ENCODE measurements at regions not wholly inside any gene's neighbourhood (a gene's known extent, or its start where the extent isn't known, plus 50 kb on each side); places are given as distances from the start of the nearest gene placed in this dataset.

GRCh38 chr7:124257638-124258308 is 224.9 kb upstream of the TMEM229A start:
- POLR2A ChIA-PET: no interaction called here
- Histone ChIP-seq H3K4me2 (ENCODE audit: insufficient read depth, low read length) (no peak overlapping the region), H3K27ac (ENCODE audit: extremely low read depth, low read depth, low read length) (no peak overlapping the region), H3K36me3 (ENCODE audit: control insufficient read depth, insufficient read depth, low read length) (no peaks in the 10 kb centered on the region), H3K9me1 (ENCODE audit: control insufficient read depth, insufficient read depth, low read length) (no peaks in the 10 kb centered on the region), H3K27me3 (ENCODE audit: control insufficient read depth in 2 of 2, insufficient read depth in 2 of 2, low read length in 2 of 2) (no peaks in the 10 kb centered on the region), H3K4me1 (replicated peaks in 1 of 2; ENCODE audit: control insufficient read depth in 2 of 2, insufficient read depth in 2 of 2, low read length in 2 of 2) (no peaks in the 10 kb centered on the region), H3K4me3 (no peak overlapping the region), H4K20me1 (replicated peaks; ENCODE audit: control insufficient read depth, insufficient read depth, low read length) (no peaks in the 10 kb centered on the region), H2AFZ (ENCODE audit: low read depth, low read length) (no peak overlapping the region), H3K79me2 (ENCODE audit: control insufficient read depth, insufficient read depth, low read length) (no peaks in the 10 kb centered on the region), H3K9me3 (replicated peaks; ENCODE audit: control insufficient read depth, insufficient read depth, low read depth, low read length) (no peaks in the 10 kb centered on the region), H3K9ac (ENCODE audit: insufficient read depth in 1 of 2, low read depth in 2 of 2, low read length in 2 of 2) (no peak overlapping the region)
- no TSS peak for BruUV-seq (replicated peaks)
- FAIRE-seq (no peak), DNase-seq (ENCODE audit: extremely low read depth in 1 of 4, low spot score in 3 of 4) (no peak), ATAC-seq (no peak)
- in situ Hi-C loops (cut with MboI) (no loop called here), intact Hi-C loops (cut with micrococcal nuclease) (no loop called here)
- no peak for TF ChIP-seq SIX5 (IDR thresholded peaks at IDR 0.05; ENCODE audit: borderline replicate concordance in 1 of 2, insufficient read depth in 1 of 2, low read depth in 1 of 2, low read length in 2 of 2)
- TF ChIP-seq BHLHE40 (IDR thresholded peaks at IDR 0.05; ENCODE audit: low read length): no peak
- no peak for TF ChIP-seq KLF1 (tag; IDR thresholded peaks at IDR 0.05)
- TF ChIP-seq PCBP1 (IDR thresholded peaks at IDR 0.05; ENCODE audit: low read depth, low read length, poor library complexity, severe bottlenecking): no peak
- TF ChIP-seq TCF7L2 (IDR thresholded peaks at IDR 0.05; ENCODE audit: low read depth, low read length): no peak
- no peak for TF ChIP-seq ZNF184 (CRISPR knock-in tag; IDR thresholded peaks at IDR 0.05)
- no peak for TF ChIP-seq ZNF23 (CRISPR knock-in tag; IDR thresholded peaks at IDR 0.05)
- TF ChIP-seq MED1 (CRISPR knock-in tag; IDR thresholded peaks at IDR 0.05; ENCODE audit: borderline replicate concordance): no peak
- no peak for TF ChIP-seq MTA1 (IDR thresholded peaks at IDR 0.05; ENCODE audit: borderline replicate concordance)
- no peak for TF ChIP-seq PHTF2 (CRISPR knock-in tag; IDR thresholded peaks at IDR 0.05)
- no peak for TF ChIP-seq RCOR1 (IDR thresholded peaks at IDR 0.05; ENCODE audit: borderline replicate concordance in 1 of 2, low read depth in 2 of 2, low read length in 2 of 2)
- no peak for TF ChIP-seq NONO (IDR thresholded peaks at IDR 0.05; ENCODE audit: low read depth in 2 of 2, low read length in 1 of 2)
- TF ChIP-seq PRPF4 (IDR thresholded peaks at IDR 0.05; ENCODE audit: insufficient read depth, low read depth, low read length, poor library complexity, severe bottlenecking): no peak
- no peak for TF ChIP-seq HDAC2 (IDR thresholded peaks at IDR 0.05)
- TF ChIP-seq ZC3H8 (IDR thresholded peaks at IDR 0.05): no peak
- no peak for TF ChIP-seq ZNF212 (CRISPR knock-in tag; IDR thresholded peaks at IDR 0.05)
- no peak for TF ChIP-seq GATAD2B (IDR thresholded peaks at IDR 0.05; ENCODE audit: borderline replicate concordance)
- no peak for TF ChIP-seq ZNF121 (CRISPR knock-in tag; conservative IDR thresholded peaks at IDR 0.05)
- TF ChIP-seq, protein P1, sequence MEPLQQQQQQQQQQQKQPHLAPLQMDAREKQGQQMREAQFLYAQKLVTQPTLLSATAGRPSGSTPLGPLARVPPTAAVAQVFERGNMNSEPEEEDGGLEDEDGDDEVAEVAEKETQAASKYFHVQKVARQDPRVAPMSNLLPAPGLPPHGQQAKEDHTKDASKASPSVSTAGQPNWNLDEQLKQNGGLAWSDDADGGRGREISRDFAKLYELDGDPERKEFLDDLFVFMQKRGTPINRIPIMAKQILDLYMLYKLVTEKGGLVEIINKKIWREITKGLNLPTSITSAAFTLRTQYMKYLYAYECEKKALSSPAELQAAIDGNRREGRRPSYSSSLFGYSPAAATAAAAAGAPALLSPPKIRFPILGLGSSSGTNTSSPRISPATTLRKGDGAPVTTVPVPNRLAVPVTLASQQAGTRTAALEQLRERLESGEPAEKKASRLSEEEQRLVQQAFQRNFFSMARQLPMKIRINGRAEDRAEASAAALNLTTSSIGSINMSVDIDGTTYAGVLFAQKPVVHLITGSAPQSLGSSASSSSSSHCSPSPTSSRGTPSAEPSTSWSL (CRISPR knock-in tag; IDR thresholded peaks at IDR 0.05; ENCODE audit: borderline replicate concordance): no peak
- TF ChIP-seq, protein P2, sequence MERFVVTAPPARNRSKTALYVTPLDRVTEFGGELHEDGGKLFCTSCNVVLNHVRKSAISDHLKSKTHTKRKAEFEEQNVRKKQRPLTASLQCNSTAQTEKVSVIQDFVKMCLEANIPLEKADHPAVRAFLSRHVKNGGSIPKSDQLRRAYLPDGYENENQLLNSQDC (CRISPR knock-in tag; IDR thresholded peaks at IDR 0.05): no peak
- WGBS (ENCODE audit: insufficient coverage, low coverage, missing lambda C conversion rate): 2% methylated on average over 5 of the region's 5 CpGs
- CTCF ChIA-PET (ENCODE audit: low intra/inter-chr PET ratio): no interaction called here

Measured in K562 (cell line).